ENCODE measurements at regions not wholly inside any gene's neighbourhood (a gene's known extent, or its start where the extent isn't known, plus 50 kb on each side); places are given as distances from the start of the nearest gene placed in this dataset.

- peak; percentile 73 for DNase-seq
These were observed 107.5 kb upstream of the THBS1 start for GRCh38 chr15:39473298-39473947.

DNA sequence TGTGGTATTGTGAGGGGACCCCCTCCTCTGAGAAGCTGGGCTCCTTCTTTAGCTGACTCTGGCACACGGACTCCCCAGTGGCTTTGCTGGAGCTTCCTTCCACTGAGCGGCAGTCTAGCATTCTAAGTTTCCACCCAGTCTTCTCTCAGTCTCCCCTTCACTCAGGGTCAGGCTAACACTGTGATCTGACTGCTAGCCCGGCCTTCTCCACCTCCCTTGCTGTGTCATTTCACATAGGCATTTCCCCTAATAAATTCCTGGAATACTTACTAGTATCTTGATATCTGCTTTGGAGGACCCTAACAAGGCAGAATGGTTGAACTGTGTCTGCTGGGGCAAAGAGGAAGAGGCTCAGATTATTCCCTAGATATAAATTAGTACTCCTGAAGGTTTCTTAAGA is 106.2 kb upstream of the THBS1 start:
- DNase-seq = no peak

- no peak for DNase-seq
These were observed 101.9 kb upstream of the THBS1 start for GRCh38 chr15:39478996-39479395.

GRCh38 chr15:39479911-39480310 is 101.0 kb upstream of the THBS1 start:
- DNase-seq = no peak

GRCh38 chr15:39482459-39482858 is 98.4 kb upstream of the THBS1 start:
- DNase-seq = no peak

- no peak for DNase-seq
These were observed 94.0 kb upstream of the THBS1 start for GRCh38 chr15:39486621-39487457.

- DNase-seq = no peak
These were observed 93.5 kb upstream of the THBS1 start for GRCh38 chr15:39487458-39487735.

GRCh38 chr15:39488516-39488915 is 92.4 kb upstream of the THBS1 start:
- DNase-seq = no peak

GRCh38 chr15:39488961-39489360 is 91.9 kb upstream of the THBS1 start:
- DNase-seq = no peak

DNA sequence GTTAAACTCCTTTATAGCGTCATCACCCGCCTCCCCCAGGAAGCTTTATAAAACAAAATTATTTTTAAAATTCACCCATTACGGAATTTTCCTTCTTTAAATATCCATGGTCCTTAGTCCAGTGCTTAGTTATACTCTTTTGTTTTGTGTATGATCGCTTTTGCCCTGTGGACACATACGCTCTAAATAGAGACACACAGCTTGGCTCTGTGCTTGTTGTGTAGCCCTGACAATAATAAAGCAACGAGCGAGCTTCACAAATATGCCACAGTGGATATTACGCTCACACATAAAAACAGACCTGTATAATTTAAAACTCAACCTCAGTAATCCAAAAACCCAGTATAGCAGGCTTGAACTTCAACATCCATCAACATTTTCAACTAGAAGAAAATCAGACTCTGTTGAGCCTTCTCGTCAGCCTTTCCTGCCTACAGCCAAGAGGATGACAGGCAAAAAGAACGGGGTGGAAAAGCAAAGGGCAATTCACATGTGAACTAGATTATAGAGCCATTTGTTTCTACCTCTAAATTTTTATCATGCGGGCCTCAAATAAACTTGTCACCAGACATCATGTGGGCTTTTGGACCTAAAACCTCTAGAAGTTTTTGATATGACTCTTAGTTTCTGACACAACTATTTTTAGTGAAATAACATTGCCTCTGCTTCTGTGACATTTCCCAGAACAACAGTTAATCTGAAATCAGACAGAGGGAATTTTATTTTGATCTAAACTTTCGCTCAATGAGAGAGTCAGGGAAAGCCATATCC is 89.6 kb upstream of the THBS1 start:
- DNase-seq = no peak

GRCh38 chr15:39491886-39492490 is 88.9 kb upstream of the THBS1 start:
- no peak for DNase-seq

- DNase-seq = no peak
These were observed 87.3 kb upstream of the THBS1 start for GRCh38 chr15:39493424-39494067.

DNA sequence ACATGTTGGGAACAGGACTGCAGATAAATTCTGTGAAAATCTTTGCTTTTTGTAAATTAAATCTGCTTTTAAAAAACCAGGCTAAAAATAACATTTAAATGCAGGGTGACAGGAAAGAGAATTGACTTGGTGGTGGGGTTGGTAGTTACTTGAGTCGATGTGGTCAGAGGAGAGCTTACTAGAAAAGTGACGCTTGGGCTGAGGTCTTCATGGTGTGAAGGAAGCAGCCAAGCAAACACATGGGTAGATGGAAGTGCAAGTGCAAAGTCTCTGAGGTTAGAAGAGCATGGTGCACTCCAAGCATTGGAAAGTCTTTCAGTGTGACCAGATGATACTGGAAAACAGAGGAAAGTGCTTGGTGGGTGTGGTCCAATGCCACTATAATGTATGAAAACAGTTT is 86.4 kb upstream of the THBS1 start:
- DNase-seq = no peak

GRCh38 chr15:39495871-39496840 is 84.7 kb upstream of the THBS1 start:
- DNase-seq = no peak

DNA sequence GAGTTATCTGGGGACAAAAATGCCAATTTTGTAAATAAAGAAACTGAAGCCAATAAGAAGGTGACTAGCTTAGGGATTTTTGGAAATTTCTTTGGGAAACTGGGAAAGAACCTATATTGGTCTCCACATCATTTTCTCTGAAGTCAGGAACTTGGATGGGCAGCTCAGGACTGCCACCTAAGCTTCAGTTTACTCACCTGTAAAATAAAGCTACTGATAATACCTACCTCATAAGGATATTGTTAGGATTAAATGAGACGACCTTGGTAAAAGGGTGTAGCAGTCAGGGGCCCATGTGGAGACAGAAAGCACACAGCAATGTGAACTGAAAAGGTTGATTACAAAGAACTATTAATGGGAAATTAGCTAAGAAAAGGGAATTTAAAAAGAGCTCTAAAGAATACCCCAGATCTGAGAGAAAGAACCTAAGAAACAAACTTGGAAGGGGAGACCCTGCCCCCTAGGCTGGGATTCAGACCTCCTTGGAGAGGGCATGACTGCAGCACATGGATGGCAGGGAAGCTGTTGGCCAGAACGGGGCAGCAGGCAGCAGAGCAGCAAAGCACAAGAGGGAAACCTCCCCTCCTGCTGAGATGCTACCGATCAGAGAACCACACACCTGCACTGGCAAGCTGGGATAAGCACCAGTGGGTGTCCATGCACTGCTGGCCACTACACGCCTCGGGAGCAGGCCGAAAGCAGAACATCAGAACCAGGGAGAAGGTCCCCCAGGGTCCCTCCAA is 83.7 kb upstream of the THBS1 start:
- DNase-seq = no peak

GRCh38 chr15:39497759-39498565 is 82.9 kb upstream of the THBS1 start:
- no peak for DNase-seq

DNA sequence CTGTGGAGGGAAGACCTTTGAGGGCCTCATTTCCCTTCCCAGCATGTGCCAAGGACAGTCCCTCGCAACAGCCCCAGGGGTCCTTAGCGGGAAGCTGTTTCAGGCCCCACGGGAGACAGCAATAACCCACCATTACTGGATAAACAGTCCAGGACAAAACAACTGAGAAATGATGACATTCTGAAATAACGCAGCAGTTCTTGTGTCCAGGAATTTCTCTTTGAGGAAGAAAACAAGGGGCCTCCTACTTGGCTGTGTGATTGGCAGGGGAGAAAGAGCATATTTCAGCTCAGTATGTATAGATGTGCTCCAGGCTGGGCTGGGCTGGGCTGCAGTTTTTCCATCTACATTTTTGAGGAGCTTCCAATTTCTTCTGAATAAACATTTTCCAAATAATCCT is 82.2 kb upstream of the THBS1 start:
- peak; percentile 90 for DNase-seq

DNA sequence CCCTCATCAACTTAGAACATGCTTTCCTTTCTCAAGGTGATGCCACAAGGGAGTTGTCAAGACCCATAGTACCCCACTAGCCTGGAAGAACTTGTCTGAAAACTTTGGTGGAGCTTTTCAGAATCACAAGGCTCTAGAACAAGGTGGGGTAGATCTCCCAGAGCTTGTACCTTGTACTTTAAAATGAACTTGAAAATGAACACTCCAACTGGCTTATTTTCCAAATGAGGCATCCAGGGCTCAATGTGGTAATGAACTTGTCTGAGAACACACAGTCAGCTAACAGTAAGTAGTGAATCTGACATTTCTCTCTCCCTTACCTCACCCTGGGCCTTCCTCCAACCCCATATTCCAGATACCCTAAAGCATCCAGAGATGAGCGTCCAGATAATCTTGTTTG is 81.8 kb upstream of the THBS1 start:
- DNase-seq = peak; percentile 81

- no peak for DNase-seq
These were observed 81.2 kb upstream of the THBS1 start for GRCh38 chr15:39499681-39500080.
